ENCODE measurements at regions not wholly inside any gene's neighbourhood (a gene's known extent, or its start where the extent isn't known, plus 50 kb on each side); places are given as distances from the start of the nearest gene placed in this dataset.

GRCh38 chr2:47303341-47304148, 65.6 kb upstream of the EPCAM start:
- no peaks in the 10 kb centered on the region for H4K20me1 ChIP-seq (ENCODE audit: insufficient read depth)
- no peaks in the 10 kb centered on the region for H3K79me2 ChIP-seq (replicated peaks; ENCODE audit: insufficient read depth, low read length)
- no peaks in the 10 kb centered on the region for H3F3A ChIP-seq (ENCODE audit: insufficient read depth, low read length, poor library complexity, severe bottlenecking)
- no peaks in the 10 kb centered on the region for H3K27me3 ChIP-seq (ENCODE audit: insufficient read depth, low read depth, low read length)
- no peak for TF ChIP-seq EZH2 (IDR thresholded peaks at IDR 0.05; ENCODE audit: borderline replicate concordance, insufficient read depth, low read length, poor library complexity, severe bottlenecking)
- no peak for TF ChIP-seq CTCF (IDR thresholded peaks at IDR 0.05; ENCODE audit: poor library complexity, severe bottlenecking)
- TF ChIP-seq RAD21 (conservative IDR thresholded peaks at IDR 0.05), result no peak
- no peak for TF ChIP-seq REST (IDR thresholded peaks at IDR 0.05; ENCODE audit: borderline replicate concordance)
- no peak for TF ChIP-seq MXI1 (conservative IDR thresholded peaks at IDR 0.05; ENCODE audit: poor library complexity, severe bottlenecking)
- TF ChIP-seq EP300 (conservative IDR thresholded peaks at IDR 0.05; ENCODE audit: poor library complexity, severe bottlenecking), result no peak
- no peak for TF ChIP-seq SMC3 (conservative IDR thresholded peaks at IDR 0.05; ENCODE audit: poor library complexity)
- TF ChIP-seq TAF1 (IDR thresholded peaks at IDR 0.05; ENCODE audit: low read depth), result no peak
- no peak for TF ChIP-seq POLR2AphosphoS5 (IDR thresholded peaks at IDR 0.05)
- no peak overlapping the region for H3K4me3 ChIP-seq (ENCODE audit: low read length)
- no peak overlapping the region for H3K9ac ChIP-seq (ENCODE audit: low read length)
- no peaks in the 10 kb centered on the region for H3K9me3 ChIP-seq (ENCODE audit: low read length)
- H3K4me2 ChIP-seq (ENCODE audit: low read length), result no peak overlapping the region
- no peaks in the 10 kb centered on the region for H3K36me3 ChIP-seq (ENCODE audit: insufficient read depth, low read length)
- no peaks in the 10 kb centered on the region for H3K9me2 ChIP-seq (ENCODE audit: insufficient read depth, low read length)
- no peak overlapping the region for H2AFZ ChIP-seq (ENCODE audit: low read depth, low read length)
- no peak overlapping the region for H3K27ac ChIP-seq (ENCODE audit: low read length)

GRCh38 chr2:47302308-47302707, 66.8 kb upstream of the EPCAM start:
- Histone ChIP-seq H3K9me2 (ENCODE audit: insufficient read depth, low read length) (no peaks in the 10 kb centered on the region), H3K27me3 (ENCODE audit: insufficient read depth, low read depth, low read length) (no peaks in the 10 kb centered on the region), H4K20me1 (ENCODE audit: insufficient read depth) (no peaks in the 10 kb centered on the region), H3K27ac (ENCODE audit: low read length) (no peak overlapping the region), H3K79me2 (replicated peaks; ENCODE audit: insufficient read depth, low read length) (no peaks in the 10 kb centered on the region), H3K9me3 (ENCODE audit: low read length) (no peaks in the 10 kb centered on the region), H3K36me3 (ENCODE audit: insufficient read depth, low read length) (no peaks in the 10 kb centered on the region), H3K4me2 (ENCODE audit: low read length) (no peak overlapping the region), H3K9ac (ENCODE audit: low read length) (no peak overlapping the region), H3K4me3 (ENCODE audit: low read length) (no peak overlapping the region), H3F3A (ENCODE audit: insufficient read depth, low read length, poor library complexity, severe bottlenecking) (no peaks in the 10 kb centered on the region), H2AFZ (ENCODE audit: low read depth, low read length) (no peak overlapping the region)
- TF ChIP-seq RAD21 (conservative IDR thresholded peaks at IDR 0.05) (no peak), SMC3 (conservative IDR thresholded peaks at IDR 0.05; ENCODE audit: poor library complexity) (no peak), CTCF (IDR thresholded peaks at IDR 0.05; ENCODE audit: poor library complexity, severe bottlenecking) (no peak)

All from neural cell (in vitro differentiated cells).